HG03520 (cell line): ENCODE measurements at regions not wholly inside any gene's neighbourhood (a gene's known extent, or its start where the extent isn't known, plus 50 kb on each side); places are given as distances from the start of the nearest gene placed in this dataset.
"Not testable (repeated sequence)": the region's sequence is repeated elsewhere in the genome, so short reads cannot be mapped to it uniquely, and the experiment has no call there.

Source experiments
- ATAC-seq: cut with Tn5 transposase; IDR thresholded peaks from one replicate; pipeline ENCODE4 v1.9.1; 2021; ENCODE audit warnings: mild to moderate bottlenecking, moderate library complexity; ENCODE audit not compliant: unreplicated experiment

DNA sequence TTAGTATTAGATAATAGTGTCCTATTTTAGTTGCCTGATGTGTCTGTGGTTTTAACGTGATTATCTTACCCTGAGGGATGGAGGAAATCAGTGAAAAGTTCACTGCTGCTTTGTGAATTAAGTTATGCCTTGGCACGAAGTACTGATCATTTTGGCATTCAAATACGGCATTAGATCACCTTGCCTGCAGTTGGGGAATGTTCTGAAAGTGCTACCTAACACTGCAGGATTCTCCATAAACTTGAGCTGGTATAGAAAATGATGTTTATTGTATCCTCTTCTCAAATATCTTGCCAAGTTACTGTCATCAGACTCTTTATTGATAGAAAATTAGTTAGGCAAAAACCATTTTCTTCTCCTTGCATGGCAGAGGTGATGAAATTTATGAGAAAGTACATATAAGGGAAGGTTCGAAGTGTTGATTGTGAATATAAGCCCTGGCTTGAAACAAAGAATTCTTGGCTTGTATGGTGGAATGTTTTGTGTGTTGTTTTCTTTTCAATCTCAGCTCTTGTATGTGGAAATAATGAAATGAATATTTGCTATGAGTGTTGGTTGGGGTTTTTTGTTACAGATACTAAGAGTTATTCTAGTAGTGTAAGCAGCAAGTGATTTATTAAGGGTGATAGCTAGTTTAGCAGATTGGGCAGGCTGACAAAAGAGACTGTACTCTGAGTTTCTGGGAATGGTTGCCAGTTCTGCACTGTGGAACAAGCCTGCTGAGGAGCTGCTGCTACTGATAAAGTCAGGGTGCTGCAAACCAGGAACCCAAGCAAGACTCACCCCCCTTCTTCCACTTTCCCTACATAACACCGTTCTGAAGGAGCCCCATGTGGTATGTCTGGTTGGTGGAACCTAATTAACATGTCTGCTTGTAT lies 448.3 kb downstream of the PCNX1 start:
- ATAC-seq = no peak

DNA sequence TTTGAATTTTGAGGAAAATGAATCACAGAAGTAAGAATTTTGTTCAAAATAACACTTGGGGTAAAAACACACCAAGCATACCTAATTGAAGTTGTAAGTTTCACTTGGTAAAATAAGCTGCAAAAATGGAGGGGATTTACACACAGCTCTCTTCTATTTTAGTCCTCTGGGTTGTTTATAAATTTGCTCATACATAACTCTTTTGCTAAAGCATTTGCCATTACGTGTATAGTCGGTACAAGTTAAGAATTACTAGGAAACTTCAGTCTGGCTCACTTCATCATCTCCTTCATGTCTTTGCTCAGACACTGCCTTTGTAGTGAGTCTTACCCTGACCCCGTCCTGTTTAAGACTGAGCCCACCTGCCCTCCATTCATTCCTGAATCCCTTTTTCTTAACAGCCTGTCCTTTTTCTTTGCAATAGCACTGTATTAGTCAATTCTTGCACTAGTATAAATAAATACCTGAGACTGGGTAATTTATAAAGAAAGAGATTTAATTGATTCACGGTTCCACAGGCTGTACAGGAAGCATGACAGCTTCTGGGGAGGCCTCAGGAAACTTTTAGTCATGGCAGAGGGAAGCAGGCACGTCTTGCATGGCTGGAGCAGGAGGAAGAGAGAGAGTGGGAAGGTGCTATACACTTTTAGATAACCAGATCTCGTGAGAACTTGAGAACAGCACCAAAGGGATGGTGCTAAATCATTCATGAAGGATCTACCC lies 451.1 kb downstream of the PCNX1 start:
- no peak for ATAC-seq

DNA sequence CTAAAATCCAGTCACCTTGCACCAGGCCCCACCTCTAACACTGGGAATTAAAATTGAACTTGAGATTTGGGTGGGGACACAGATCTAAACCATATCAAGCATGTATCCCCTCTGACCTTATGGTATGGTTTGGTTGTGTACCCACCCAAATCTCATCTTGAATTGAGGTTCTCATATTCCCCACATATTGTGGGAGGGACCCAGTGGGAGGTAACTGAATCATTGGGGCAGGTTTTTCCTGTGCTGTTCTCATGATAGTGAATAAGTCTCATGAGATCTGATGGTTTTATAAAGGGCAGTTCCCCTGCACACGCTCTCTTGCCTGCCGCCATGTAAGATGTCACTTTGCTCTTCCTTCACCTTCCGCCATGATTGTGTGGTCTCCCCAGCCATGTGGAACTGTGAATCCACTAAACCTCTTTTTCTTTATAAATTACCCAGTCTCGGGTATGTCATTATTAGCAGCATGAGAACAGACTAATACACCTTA lies 451.7 kb downstream of the PCNX1 start:
- ATAC-seq = not testable (repeated sequence)

DNA sequence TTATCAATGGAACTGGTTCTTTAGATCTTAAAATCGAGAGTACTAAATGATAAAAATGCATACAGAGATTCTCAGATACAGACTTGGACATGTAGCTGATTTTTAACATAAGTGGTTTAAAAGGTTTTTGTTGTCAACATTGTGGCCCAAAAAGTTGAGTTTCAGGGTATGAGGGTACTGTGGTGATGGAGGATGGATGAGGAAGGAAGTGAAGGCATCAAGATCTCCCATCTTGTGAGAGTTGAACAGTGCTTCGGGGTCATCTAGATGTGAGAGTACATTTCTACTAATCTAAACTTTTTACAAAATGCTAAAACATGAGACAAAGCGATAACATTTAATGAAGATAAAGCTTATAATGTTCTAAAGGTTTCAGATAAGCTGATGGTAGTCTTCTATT lies 452.6 kb downstream of the PCNX1 start:
- ATAC-seq = no peak

DNA sequence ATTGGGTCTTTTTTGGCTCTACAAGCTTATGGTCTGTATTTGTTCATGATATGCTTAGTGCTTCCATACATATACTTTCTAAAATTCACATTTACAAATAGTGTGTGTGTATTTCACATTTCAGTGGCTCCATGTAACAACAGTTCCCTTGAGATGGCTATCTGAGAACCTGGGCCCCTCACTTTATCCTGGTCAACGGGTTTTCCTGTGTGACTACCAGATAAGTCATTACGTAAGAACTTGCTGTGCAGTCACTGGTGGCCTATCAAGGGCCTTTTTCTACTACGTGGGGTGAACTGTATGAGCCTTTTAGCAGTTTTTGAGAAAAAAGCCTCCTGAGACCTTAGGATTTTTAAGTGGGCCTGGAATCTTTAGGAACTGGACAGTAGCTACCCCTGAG lies 454.1 kb downstream of the PCNX1 start:
- ATAC-seq = no peak

DNA sequence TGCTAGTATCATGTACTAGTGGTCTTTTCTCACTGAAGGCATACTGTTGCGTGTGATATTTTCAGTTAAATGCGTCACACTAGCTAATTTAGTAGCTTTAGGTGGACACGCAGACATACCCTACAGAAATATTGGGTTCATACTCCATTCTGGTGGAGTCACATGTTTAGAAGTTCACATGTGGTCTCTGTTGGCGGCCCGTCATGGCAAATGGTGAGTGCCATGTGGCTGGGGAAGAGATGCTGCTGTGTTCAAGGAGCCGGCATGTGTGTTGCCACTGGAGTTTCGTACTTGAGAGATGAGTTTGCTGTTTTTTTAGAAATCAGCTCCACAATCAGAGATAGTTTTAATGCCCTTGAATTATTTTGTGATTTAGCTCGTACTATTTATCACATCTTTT lies 454.6 kb downstream of the PCNX1 start:
- no peak for ATAC-seq

DNA sequence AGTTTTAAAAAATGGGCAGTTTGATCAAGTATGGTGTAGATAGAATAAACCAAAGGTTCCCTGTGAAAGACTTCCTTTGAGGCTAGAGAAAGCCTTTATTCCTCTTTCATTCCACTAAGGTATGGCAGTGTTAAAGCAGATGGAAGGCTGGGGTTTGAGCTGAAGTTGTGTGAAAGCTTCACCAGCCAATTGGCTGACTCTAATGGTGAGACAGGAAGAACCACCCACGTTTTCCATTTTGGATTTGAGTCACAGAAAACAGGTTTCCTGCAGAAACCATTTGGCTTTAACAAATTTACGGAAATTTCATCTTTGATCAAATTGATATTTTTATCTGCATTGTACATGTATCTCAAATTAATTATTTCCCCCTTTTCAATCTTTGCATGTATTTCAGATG lies 455.0 kb downstream of the PCNX1 start:
- no peak for ATAC-seq

DNA sequence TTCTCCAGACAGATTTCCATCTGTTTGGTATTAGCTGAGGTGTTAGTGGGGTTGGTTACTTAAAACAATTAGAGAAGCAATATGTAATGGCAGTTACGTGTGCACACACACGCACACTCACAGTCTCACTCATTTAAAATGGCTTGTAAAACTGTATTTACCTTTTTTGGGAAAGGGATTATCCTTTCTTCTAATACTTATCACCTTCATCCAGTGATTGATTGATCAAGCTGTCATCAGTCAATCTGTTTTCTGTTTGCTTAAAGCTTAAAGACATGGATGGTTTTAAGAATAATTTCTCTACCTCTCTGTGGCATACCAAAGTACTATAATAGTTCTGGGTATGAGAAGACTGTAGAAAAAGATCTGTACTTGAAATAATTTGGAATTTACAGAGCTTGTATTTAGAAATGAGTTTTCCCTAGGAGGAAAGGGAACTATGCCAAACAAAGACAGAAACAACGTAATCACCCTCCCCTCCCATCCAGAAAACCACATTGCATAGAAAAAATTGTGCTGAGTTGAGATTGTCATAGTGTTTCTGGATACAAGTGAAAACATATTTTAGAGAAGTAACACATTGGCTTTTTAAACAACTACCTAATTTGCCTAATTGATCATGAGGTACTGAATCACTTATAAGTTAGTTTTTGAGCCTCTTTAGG lies 455.8 kb downstream of the PCNX1 start:
- no peak for ATAC-seq

DNA sequence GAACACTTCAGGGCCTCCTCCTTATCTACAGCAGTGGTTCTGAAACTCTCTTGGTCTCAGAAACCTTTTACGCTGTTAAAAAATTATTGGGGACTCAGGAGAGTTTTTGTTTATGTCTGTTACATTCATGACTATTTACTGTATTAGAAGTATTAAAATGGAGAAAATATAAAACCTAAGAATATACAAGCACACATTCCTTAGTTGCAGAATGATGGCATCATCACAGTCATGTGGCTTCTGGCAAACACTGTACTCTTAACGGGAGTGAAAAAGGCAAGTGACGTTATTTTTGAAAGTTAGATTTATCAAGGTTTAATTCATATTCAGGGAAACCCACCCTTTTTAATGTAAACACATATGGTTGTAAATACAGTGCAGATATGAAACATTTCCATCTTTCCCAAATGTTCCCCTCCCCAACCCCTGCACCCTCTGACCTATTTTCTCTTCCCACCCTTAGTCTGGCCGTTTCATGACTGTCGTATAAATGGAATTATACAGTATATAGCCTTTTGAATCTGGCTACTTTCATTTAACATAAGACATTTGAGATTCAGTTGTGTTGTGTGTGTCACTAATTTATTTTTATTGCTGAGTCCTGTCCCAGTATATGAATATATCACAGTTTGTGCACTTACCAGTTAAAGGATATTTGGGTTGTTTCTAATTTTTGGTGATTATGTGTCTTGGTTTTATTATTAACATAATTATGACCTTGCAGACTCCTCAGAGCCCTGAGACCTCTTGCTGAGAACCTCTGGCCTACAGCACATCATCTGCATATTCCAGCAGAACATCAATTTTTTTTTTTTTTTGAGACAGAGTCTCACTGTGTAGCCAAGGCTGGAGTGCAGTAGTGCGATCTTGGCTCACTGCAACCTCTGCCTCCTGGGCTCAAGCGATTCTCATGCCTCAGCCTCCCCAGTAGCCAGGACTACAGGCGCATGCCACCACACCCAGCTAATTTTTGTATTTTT lies 457.0 kb downstream of the PCNX1 start:
- no peak for ATAC-seq

DNA sequence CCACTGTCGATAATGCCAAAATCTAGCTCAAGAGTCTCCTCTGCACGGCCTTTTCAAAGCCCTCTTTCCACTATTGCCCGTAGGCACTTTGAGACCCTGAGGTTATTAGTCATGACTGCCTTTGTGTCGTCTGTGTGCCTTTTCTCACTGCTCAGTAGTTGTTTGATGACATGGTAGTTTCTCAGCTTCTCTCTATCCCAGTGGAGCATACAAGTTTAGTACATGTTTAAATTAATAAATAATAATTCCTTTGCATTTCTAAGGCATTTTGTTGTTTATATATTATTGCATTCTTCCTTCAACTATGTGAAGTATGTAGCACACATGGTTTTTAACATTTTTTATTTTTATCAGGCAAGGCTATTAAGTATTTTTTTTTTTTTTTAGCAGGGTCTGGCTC lies 458.1 kb downstream of the PCNX1 start:
- ATAC-seq = no peak

DNA sequence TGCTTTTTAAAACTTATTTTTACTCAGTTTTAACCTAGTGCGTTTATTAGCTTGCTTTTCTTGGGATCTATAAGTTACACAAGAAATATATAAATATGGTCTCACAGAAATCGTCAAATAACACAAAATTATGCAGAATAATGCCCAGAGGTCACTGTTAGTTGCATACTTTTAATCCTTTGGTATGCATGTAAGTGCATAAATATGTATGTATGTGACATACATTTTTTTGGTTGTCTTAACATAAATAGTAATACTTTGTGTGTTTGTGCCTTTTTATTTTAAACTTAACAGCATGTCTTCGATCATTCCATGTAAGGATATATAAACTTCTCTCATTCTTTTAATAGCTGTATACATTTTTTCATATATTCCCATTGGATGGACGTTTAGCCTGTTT lies 459.6 kb downstream of the PCNX1 start:
- ATAC-seq = no peak

DNA sequence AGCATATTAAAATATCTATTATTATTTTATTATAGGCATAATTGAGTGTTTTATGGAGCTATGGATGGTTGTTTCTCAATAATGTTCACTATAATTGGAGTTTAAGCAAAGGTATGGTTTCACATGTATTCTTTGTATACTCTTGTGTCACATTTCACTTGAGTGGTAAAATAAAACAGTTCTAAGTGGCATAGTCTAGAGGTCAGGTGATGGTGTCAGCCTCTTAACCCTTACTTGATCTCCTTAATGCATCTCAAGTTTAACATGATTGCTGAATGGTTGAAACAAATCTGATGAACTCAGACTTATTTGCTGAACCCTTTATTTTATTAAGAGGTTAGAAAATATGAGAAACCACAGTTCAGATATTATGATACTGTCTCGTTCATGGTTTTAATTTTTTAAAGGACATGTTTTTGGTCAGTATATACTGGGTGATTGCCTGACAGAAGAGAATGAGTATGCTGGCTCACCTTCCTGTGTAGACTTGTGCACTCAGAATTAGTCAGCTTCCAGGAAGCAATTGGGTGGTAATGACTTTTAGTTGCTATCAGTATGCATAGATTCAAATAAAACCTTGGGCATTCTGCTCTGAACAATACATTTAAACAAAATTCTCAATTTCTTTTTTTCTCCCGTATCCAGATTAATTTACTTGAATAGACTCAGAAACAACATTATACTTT lies 464.6 kb downstream of the PCNX1 start:
- no peak for ATAC-seq

DNA sequence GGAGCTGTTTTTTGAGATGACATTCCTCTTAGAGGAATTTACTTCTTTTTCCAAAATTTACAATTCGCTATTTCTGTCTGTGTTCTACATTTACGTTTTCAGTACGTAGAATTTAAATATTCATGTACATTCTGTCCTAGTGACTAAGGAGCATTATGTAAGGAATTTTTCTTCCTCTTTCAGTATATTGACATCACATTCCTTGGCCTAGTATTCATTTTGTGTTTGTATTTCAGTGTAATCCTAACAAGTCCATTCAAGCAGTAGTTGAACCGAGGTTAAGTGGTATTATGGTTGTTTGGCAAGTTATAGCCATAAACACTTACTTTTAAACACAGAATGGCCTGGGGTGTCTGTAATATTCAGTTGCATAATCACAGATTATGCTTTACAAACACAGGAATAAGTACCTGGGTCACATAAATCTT lies 465.2 kb downstream of the PCNX1 start:
- no peak for ATAC-seq

DNA sequence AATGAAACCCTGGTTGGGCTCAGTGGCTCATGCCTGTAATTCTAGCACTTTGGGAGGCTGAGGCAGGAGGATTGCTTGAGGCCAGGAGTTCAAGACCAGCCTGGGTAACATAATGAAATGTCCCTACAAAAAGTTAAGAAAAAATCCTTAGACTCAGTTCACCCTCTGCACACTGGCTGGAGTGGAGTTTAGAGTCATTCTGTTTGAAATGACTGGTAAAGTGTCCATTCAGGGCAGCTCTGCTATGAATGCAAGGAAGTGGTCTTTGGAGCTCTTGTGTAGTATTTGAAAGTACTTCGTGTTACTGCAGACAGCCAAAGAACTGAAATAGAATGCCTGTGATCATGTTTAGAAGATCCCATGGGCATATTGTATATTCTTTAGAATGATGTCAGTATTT lies 466.5 kb downstream of the PCNX1 start:
- ATAC-seq = no peak

DNA sequence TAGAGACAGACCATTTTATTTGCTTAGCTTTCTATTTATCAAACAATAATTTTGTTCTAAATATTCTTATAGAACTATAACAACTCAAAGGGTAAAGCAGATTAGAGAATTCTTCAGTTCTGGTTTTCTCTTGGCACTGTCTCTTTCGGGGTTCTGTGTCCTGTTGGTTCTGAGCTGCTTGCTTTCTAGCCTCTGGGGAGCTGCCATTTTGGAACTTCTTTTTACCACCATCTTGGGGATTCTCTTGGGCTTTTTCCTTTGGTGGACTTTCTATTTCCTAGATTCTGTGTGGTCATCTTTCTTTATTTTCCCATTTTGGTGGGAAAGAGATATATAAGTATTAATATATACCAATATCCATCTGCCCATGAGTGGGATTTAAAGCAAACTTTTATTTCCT lies 467.7 kb downstream of the PCNX1 start:
- ATAC-seq = no peak

DNA sequence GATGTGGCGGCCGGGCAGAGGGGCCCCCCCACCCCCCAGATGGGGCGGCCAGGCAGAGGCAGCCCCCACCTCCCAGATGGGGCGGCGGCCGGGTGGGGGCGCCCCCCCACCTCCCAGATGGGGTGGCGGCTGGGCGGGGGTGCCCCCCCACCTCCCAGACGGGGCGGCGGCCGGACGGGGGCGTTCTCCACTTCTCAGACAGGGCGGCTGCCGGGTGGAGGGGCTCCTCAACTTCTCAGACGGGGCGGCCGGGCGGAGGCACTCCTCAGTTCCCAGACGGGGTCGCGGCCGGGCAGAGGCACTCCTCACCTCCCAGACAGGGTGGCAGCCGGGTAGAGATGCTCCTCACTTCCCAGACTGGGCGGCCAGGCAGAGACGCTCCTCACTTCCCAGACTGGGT lies 469.8 kb downstream of the PCNX1 start:
- no peak for ATAC-seq

DNA sequence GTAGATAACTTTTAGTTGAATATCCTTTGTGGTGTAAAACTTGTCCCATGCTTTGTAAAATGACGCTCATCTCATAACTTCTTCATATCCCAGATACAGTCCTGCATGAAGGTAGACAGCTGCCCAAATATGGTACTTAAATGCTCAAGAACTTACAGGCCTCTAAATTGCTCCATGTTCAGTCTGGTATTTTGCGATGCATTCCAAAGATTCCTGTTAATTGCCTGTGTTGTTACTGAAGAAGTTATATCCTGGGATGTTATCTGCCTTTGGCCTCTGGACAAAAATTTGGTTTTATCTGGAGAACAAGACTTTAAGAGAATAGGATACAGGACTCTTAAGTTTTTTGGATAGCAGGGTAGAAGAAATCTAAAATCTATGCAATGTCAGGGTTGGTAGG lies 473.0 kb downstream of the PCNX1 start:
- ATAC-seq = no peak

DNA sequence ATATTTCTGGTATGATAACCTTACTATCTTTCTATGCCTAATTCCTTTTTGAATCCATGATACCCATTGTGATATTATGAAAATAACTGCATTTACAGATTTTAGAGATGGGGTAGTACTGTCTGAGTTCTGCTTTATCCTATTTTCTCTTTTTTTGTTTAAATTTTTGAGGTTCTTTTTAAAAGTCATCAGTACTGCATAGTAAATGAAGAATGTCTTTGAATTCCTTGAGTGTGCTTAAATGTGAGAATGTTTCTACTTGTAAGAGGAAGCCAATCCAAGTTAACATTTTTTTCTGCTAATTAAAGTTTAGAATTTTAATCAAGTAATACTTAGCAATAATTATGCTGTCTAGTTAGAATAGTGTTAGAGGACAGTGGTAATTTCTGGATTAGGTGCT lies 474.6 kb downstream of the PCNX1 start:
- ATAC-seq = no peak

DNA sequence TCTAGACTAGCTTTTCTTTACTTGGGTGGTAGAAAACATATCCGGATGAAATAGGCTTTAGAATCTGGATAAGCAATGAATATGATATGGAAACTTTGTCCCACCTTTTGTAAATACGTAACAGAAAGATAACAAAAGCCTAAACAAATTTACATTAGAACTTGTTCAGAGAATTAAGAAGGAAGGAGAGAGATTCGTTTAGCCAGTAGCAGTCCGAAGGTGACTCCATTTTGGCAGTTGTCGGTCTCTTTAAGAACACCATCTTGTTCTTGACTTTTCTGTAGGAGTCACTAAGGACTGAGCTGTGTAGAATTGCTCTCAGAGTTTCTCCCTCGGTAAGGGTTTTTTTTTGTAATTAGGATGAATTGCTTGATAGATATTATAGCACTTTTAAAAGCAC lies 475.1 kb downstream of the PCNX1 start:
- ATAC-seq = no peak

DNA sequence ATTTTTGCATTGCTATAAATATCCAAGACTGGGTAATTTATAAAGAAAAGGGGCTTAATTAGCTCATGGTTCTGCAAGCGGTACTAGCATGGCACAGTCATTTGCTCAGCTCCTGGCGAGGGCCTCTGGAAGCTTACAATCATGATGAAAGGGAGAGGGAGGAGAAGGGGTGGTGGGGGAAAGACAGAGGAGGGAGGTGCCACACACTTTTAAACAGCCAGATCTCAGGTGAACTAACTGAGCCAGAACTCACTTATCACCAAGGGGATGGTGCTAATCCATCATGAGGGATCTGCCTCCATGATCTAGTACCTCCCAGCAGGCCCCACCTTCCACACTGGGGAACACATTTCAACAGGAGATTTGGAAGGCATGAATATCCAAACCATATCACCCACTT lies 476.3 kb downstream of the PCNX1 start:
- ATAC-seq = no peak
